PC-3 (cell line): ENCODE measurements at regions not wholly inside any gene's neighbourhood (a gene's known extent, or its start where the extent isn't known, plus 50 kb on each side); places are given as distances from the start of the nearest gene placed in this dataset.

Source experiments
- ATAC-seq: fragments of 200-7000 bp; cut with Tn5 transposase; 2 replicates; pipeline ENCODE4 v1.9.1; 2020; ENCODE audit warnings: mild to moderate bottlenecking, moderate library complexity
- BruUV-seq: library from RNA; stranded (reverse); fragments of 400-500 nt; replicated peaks from 2 replicates; lab custom pipeline; 2021; lab: Mats Ljungman, UMichigan
- CTCF ChIA-PET: fragments of 300-600 bp; sonication (Branson Sonifier 250); formaldehyde crosslinking; loops from one replicate; lab custom pipeline; 2022; ENCODE audit warnings: antibody characterized with exemption; lab: Charles Lee
- POLR2A ChIA-PET: fragments of 300-600 bp; sonication (Branson Sonifier 250); formaldehyde crosslinking; loops from one replicate; lab custom pipeline; 2022; ENCODE audit warnings: antibody characterized with exemption; ENCODE audit not compliant: unreplicated experiment; lab: Charles Lee
- DNase-seq: peaks from one replicate; pipeline ENCODE4 v3.0.0-alpha.2; 2015
- H2AFZ ChIP-seq: fragments of 300-600 bp; sonication (generic); 2 replicates; pipeline ENCODE4 v1.6.0; 2016; ENCODE audit warnings: antibody characterized with exemption, low read length
- H3F3A ChIP-seq: fragments of 300-600 bp; sonication (generic); one replicate; pipeline ENCODE4 v1.6.0; 2017; ENCODE audit warnings: antibody characterized with exemption, low read length, control low read depth, mild to moderate bottlenecking; ENCODE audit not compliant: unreplicated experiment
- H3K27ac ChIP-seq: fragments of 300-600 bp; sonication (generic); 2 replicates; pipeline ENCODE4 v1.5.1; 2016; ENCODE audit warnings: mild to moderate bottlenecking, low read length
- H3K27me3 ChIP-seq: fragments of 300-600 bp; sonication (generic); 2 replicates; pipeline ENCODE4 v1.6.1; 2016; ENCODE audit warnings: low read length, mixed read lengths
- H3K36me3 ChIP-seq: fragments of 300-600 bp; sonication (generic); 2 replicates; pipeline ENCODE4 v1.6.1; 2016; ENCODE audit warnings: low read depth, mixed run types, low read length, mixed read lengths
- H3K4me1 ChIP-seq: fragments of 300-600 bp; sonication (generic); 2 replicates; pipeline ENCODE4 v1.5.1; 2016; ENCODE audit warnings: low read length; ENCODE audit not compliant: insufficient read depth
- H3K4me2 ChIP-seq: fragments of 300-600 bp; sonication (generic); 2 replicates; pipeline ENCODE4 v1.6.0; 2016; ENCODE audit warnings: low read length
- H3K4me3 ChIP-seq: fragments of 300-600 bp; sonication (generic); 2 replicates; pipeline ENCODE4 v1.5.1; 2016; ENCODE audit warnings: mild to moderate bottlenecking, low read length, mixed read lengths
- H3K79me2 ChIP-seq: fragments of 300-600 bp; sonication (generic); 2 replicates; pipeline ENCODE4 v1.6.1; 2017; ENCODE audit warnings: low read length, mixed read lengths
- H3K9ac ChIP-seq: fragments of 300-600 bp; sonication (generic); 2 replicates; pipeline ENCODE4 v1.6.0; 2016; ENCODE audit warnings: mild to moderate bottlenecking, low read length
- H3K9me2 ChIP-seq: fragments of 300-600 bp; sonication (generic); replicated peaks from 2 replicates; pipeline ENCODE4 v1.6.1; 2016; ENCODE audit warnings: mixed run types, low read length, mixed read lengths
- H3K9me3 ChIP-seq: fragments of 300-600 bp; sonication (generic); 2 replicates; pipeline ENCODE4 v1.6.1; 2016; ENCODE audit warnings: low read length, mixed read lengths
- H4K20me1 ChIP-seq: fragments of 300-600 bp; sonication (generic); 2 replicates; pipeline ENCODE4 v1.6.1; 2016; ENCODE audit warnings: low read length, mixed read lengths
- EZH2 ChIP-seq: fragments of 300-600 bp; sonication (generic); IDR thresholded peaks from one replicate; pipeline ENCODE4 v1.6.1; 2017; ENCODE audit warnings: antibody characterized with exemption, mild to moderate bottlenecking, low read length; ENCODE audit not compliant: unreplicated experiment
- EZH2phosphoT487 ChIP-seq: fragments of 300-600 bp; sonication (generic); IDR thresholded peaks from 2 replicates; pipeline ENCODE4 v1.6.1; 2018; ENCODE audit warnings: mild to moderate bottlenecking, antibody characterized with exemption, low read length, borderline replicate concordance
- intact Hi-C: fragments of 100-400 bp; cut with micrococcal nuclease; formaldehyde crosslinking; loops from 2 replicates; pipeline ENCODE4 v1.9.0; 2023
- TF ChIP-seq, protein P1 (sequence below): fragments of 300-600 bp; sonication (generic); conservative IDR thresholded peaks from 2 replicates; pipeline ENCODE4 v1.5.1; 2017; ENCODE audit warnings: antibody characterized with exemption, low read depth, mild to moderate bottlenecking, low read length

DNA sequence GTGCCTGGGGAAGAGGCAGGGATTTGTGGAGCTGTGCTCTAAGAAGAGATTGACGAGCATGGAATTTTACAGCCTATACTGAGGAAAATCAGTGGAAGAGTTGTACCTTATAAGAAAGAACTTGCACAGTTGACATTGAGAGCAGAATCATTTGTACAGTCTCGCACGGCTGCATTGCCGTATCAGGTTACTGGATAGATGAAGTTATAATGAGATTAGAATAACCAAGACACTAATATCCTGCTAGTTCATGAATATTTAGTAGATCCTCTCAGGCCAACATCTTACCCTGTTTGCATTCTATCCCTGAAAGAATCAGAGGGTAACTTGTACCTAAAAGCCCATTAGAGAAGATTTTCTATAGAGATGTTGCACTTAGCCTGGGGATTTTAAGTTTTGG is 447.1 kb downstream of the PREX1 start:
- no peak overlapping the region for H2AFZ ChIP-seq
- no TSS peak for BruUV-seq
- DNase-seq (no peak), ATAC-seq (no peak)
- intact Hi-C loops, result no loop called here
- H3K27me3 ChIP-seq, result peaks cover 15% of the 10 kb centered on the region; the same call in 1 of the 2 replicates
- H3K4me3 ChIP-seq, result no peak overlapping the region
- H3K4me2 ChIP-seq, result no peak overlapping the region
- no peaks in the 10 kb centered on the region for H3K4me1 ChIP-seq
- no peak overlapping the region for H3K27ac ChIP-seq
- no peaks in the 10 kb centered on the region for H3K9me3 ChIP-seq
- H3K36me3 ChIP-seq, result no peaks in the 10 kb centered on the region
- TF ChIP-seq, protein P1, sequence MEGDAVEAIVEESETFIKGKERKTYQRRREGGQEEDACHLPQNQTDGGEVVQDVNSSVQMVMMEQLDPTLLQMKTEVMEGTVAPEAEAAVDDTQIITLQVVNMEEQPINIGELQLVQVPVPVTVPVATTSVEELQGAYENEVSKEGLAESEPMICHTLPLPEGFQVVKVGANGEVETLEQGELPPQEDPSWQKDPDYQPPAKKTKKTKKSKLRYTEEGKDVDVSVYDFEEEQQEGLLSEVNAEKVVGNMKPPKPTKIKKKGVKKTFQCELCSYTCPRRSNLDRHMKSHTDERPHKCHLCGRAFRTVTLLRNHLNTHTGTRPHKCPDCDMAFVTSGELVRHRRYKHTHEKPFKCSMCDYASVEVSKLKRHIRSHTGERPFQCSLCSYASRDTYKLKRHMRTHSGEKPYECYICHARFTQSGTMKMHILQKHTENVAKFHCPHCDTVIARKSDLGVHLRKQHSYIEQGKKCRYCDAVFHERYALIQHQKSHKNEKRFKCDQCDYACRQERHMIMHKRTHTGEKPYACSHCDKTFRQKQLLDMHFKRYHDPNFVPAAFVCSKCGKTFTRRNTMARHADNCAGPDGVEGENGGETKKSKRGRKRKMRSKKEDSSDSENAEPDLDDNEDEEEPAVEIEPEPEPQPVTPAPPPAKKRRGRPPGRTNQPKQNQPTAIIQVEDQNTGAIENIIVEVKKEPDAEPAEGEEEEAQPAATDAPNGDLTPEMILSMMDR, result no peak
- POLR2A ChIA-PET, result no interaction called here
- CTCF ChIA-PET, result no interaction called here
- H3K9ac ChIP-seq, result no peak overlapping the region
- no peaks in the 10 kb centered on the region for H3F3A ChIP-seq
- H3K79me2 ChIP-seq, result no peaks in the 10 kb centered on the region
- H4K20me1 ChIP-seq, result no peaks in the 10 kb centered on the region
- no peaks in the 10 kb centered on the region for H3K9me2 ChIP-seq

- Histone ChIP-seq H3K9me3 (no peaks in the 10 kb centered on the region), H3K36me3 (no peaks in the 10 kb centered on the region), H3K4me1 (no peaks in the 10 kb centered on the region), H3K79me2 (no peaks in the 10 kb centered on the region), H3K27me3 (peaks cover 17% of the 10 kb centered on the region), H3K9me2 (no peaks in the 10 kb centered on the region), H3F3A (no peaks in the 10 kb centered on the region), H3K27ac (no peak overlapping the region), H3K4me2 (no peak overlapping the region), H2AFZ (no peak overlapping the region), H4K20me1 (no peaks in the 10 kb centered on the region), H3K9ac (no peak overlapping the region), H3K4me3 (no peak overlapping the region)
- ATAC-seq, result no peak
- no TSS peak for BruUV-seq
- POLR2A ChIA-PET, result interaction anchor here (0.6 kb wide), 1 partner anchor 24 kb away, joined by 3 read pairs; no protein-coding TSS in a partner anchor
- no peak for DNase-seq
- CTCF ChIA-PET, result no interaction called here
- no peak for TF ChIP-seq EZH2
- TF ChIP-seq, protein P1, result no peak
- TF ChIP-seq EZH2phosphoT487, result no peak
- intact Hi-C loops, result no loop called here
Observed at GRCh38 chr20:48378976-48379675, 448.7 kb downstream of the PREX1 start.

GRCh38 chr20:48377940-48378339 is 449.9 kb downstream of the PREX1 start:
- Histone ChIP-seq H3K4me3 (no peak overlapping the region), H3K27me3 (peaks cover 17% of the 10 kb centered on the region), H3K27ac (no peak overlapping the region), H3K9me3 (no peaks in the 10 kb centered on the region), H3K9ac (no peak overlapping the region), H3K4me2 (no peak overlapping the region), H3K9me2 (no peaks in the 10 kb centered on the region), H3K79me2 (no peaks in the 10 kb centered on the region), H2AFZ (no peak overlapping the region), H3F3A (no peaks in the 10 kb centered on the region), H3K4me1 (peaks cover 8% of the 10 kb centered on the region), H4K20me1 (no peaks in the 10 kb centered on the region), H3K36me3 (no peaks in the 10 kb centered on the region)
- DNase-seq (no peak), ATAC-seq (no peak)
- TF ChIP-seq EZH2 (no peak), EZH2phosphoT487 (no peak)
- TF ChIP-seq, protein P1, result no peak
- intact Hi-C loops, result no loop called here
- POLR2A ChIA-PET, result no interaction called here
- no TSS peak for BruUV-seq
- CTCF ChIA-PET, result no interaction called here
